ENCODE measurements at regions not wholly inside any gene's neighbourhood (a gene's known extent, or its start where the extent isn't known, plus 50 kb on each side); places are given as distances from the start of the nearest gene placed in this dataset.

DNA sequence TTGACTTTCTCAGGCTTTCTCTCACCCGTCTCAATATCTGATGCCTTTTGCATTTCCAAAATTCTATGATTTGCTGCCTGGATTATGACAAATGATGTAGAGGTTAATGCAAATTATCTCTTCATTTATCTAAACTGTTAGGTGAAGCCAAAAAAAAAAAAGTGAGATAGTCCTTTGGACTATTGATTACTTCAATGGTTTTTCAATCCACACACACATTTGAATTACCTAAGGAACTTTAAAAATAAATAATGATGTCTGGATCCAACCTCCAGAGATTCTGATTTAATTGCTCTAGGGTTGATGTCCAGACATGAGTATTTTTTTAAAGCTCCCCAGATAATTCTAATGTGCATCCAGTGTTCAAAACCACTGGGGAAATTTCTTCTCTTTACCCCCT is 379.4 kb downstream of the SPATA31D1 start:
- TF ChIP-seq, protein P1, sequence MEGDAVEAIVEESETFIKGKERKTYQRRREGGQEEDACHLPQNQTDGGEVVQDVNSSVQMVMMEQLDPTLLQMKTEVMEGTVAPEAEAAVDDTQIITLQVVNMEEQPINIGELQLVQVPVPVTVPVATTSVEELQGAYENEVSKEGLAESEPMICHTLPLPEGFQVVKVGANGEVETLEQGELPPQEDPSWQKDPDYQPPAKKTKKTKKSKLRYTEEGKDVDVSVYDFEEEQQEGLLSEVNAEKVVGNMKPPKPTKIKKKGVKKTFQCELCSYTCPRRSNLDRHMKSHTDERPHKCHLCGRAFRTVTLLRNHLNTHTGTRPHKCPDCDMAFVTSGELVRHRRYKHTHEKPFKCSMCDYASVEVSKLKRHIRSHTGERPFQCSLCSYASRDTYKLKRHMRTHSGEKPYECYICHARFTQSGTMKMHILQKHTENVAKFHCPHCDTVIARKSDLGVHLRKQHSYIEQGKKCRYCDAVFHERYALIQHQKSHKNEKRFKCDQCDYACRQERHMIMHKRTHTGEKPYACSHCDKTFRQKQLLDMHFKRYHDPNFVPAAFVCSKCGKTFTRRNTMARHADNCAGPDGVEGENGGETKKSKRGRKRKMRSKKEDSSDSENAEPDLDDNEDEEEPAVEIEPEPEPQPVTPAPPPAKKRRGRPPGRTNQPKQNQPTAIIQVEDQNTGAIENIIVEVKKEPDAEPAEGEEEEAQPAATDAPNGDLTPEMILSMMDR (IDR thresholded peaks at IDR 0.05): no peak
- no peak for TF ChIP-seq POLR2A (IDR thresholded peaks at IDR 0.05)

All from lower leg skin (tissue), 3 donors.